ENCODE measurements at regions not wholly inside any gene's neighbourhood (a gene's known extent, or its start where the extent isn't known, plus 50 kb on each side); places are given as distances from the start of the nearest gene placed in this dataset.

DNA sequence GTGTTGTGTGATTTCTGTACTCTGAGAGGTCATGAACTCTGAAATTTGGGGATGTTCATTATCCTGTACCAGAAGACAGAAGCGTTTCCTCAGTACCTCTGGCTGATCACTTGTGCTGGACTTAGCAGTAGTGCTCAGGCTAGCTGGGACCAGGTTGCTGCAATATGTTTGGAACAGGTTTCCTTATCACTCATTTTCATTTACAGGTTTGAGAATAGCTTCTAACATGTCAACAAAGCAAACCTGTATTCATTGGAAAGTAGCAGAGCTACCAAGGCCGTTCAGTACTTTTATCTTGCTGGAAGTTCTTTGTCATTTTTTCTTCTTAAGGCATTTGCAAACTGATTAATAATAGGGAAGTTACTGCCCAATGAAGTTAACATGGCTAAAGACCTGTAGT, 242.9 kb upstream of the ANKRD50 start:
- TF ChIP-seq, protein P1, sequence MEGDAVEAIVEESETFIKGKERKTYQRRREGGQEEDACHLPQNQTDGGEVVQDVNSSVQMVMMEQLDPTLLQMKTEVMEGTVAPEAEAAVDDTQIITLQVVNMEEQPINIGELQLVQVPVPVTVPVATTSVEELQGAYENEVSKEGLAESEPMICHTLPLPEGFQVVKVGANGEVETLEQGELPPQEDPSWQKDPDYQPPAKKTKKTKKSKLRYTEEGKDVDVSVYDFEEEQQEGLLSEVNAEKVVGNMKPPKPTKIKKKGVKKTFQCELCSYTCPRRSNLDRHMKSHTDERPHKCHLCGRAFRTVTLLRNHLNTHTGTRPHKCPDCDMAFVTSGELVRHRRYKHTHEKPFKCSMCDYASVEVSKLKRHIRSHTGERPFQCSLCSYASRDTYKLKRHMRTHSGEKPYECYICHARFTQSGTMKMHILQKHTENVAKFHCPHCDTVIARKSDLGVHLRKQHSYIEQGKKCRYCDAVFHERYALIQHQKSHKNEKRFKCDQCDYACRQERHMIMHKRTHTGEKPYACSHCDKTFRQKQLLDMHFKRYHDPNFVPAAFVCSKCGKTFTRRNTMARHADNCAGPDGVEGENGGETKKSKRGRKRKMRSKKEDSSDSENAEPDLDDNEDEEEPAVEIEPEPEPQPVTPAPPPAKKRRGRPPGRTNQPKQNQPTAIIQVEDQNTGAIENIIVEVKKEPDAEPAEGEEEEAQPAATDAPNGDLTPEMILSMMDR (conservative IDR thresholded peaks at IDR 0.05 in 1 of 2, IDR thresholded peaks at IDR 0.05 in 1 of 2; ENCODE audit: low read depth in 1 of 2, low read length in 2 of 2) = no peak
- no peak for TF ChIP-seq EZH2 (IDR thresholded peaks at IDR 0.05; ENCODE audit: low read length, missing control alignments)

Measured in fibroblast of lung (primary cell).